Right lobe of liver (tissue), 6 donors: ENCODE measurements at regions not wholly inside any gene's neighbourhood (a gene's known extent, or its start where the extent isn't known, plus 50 kb on each side); places are given as distances from the start of the nearest gene placed in this dataset.
"Not testable (repeated sequence)": the region's sequence is repeated elsewhere in the genome, so short reads cannot be mapped to it uniquely, and the experiment has no call there.

ENCODE experiments used
- ATAC-seq, 4 donors: fragments of 200-7000 bp; cut with Tn5 transposase; one replicate each; pipeline ENCODE4 v1.9.1; 2020; ENCODE audit warnings: mild to moderate bottlenecking in 4 of 4, moderate library complexity in 4 of 4
- DNase-seq, 3 donors: peaks; one replicate each; pipeline ENCODE4 v3.0.0-alpha.2; 2020
- H3K27ac ChIP-seq, 3 donors: fragments of 200-600 bp; one replicate each; pipeline ENCODE4 v1.8.0; 2022
- H3K27me3 ChIP-seq, 2 donors: fragments of 200-600 bp; one replicate each; pipeline ENCODE4 v1.8.0; 2022
- H3K36me3 ChIP-seq, 4 donors: fragments of 200-600 bp; sonication (generic) in 1 of 4; one replicate each; pipeline versions ENCODE4 v1.5.1 to v1.8.0; 2017 to 2022; ENCODE audit warnings: control low read depth in 1 of 4
- H3K4me1 ChIP-seq, 4 donors: fragments of 200-600 bp; sonication (generic) in 1 of 4; one replicate each; pipeline versions ENCODE4 v1.5.1 to v1.8.0; 2017 to 2022; ENCODE audit warnings: control low read depth in 1 of 4
- H3K4me3 ChIP-seq, 3 donors: fragments of 200-600 bp; one replicate each; pipeline ENCODE4 v1.8.0; 2022
- H3K9me3 ChIP-seq, 4 donors: fragments of 200-600 bp; sonication (generic) in 1 of 4; one replicate each; pipeline versions ENCODE4 v1.5.1 to v1.8.0; 2017 to 2022; ENCODE audit warnings: control low read depth in 1 of 4
- CTCF ChIP-seq, 4 donors: fragments of 200-600 bp in 3 of 4; fragments of 450-650 bp in 1 of 4; IDR thresholded peaks; one replicate each; pipeline versions ENCODE4 v1.5.1 to v1.8.0; 2016 to 2022; ENCODE audit warnings: antibody characterized with exemption in 4 of 4, mild to moderate bottlenecking in 2 of 4
- POLR2A ChIP-seq: fragments of 450-650 bp; IDR thresholded peaks from one replicate; pipeline ENCODE4 v1.6.1; 2017; ENCODE audit warnings: antibody characterized with exemption, mild to moderate bottlenecking
- WGBS: methylation state at CpG from one replicate; pipeline ENCODE4 v1.1.6; 2018; ENCODE audit warnings: low coverage, low lambda C conversion rate; ENCODE audit not compliant: insufficient coverage; ENCODE audit errors: missing lambda C conversion rate; 5-methylcytosine and 5-hydroxymethylcytosine counted together
- intact Hi-C, 2 donors: fragments of 100-400 bp; cut with DNase I; formaldehyde crosslinking; loops; one replicate each; pipeline versions ENCODE4 v1.11.2 to v1.14.1; 2022
- donor health status: DM: no; HTN: yes; CAD: no.
- donor health status: DM: no; HTN: no; CAD: no.
- donor health status: DM: no; HTN: no; CAD: no.
- donor health status: DM: no; HTN: yes; CAD: no.
- donor health status: DM: no; HTN: yes; CAD: no.

GRCh38 chr4:49221209-49221608, 235.1 kb downstream of the CWH43 start:
- Histone ChIP-seq H3K27ac (no peak overlapping the region), H3K36me3 (no peaks in the 10 kb centered on the region), H3K9me3 (no peaks in the 10 kb centered on the region), H3K4me1 (no peaks in the 10 kb centered on the region), H3K4me3 (no peak overlapping the region), H3K27me3 (no peaks in the 10 kb centered on the region)
- intact Hi-C loops: no loop called here
- DNase-seq (no peak), ATAC-seq (no peak)
- 30% methylated on average over 4 of the region's 4 CpGs for WGBS
- no peak for TF ChIP-seq POLR2A
- no peak for TF ChIP-seq CTCF (IDR thresholded peaks at IDR 0.05)

- H3K27ac ChIP-seq, H3K4me3 ChIP-seq, intact Hi-C loops, DNase-seq, H3K9me3 ChIP-seq, H3K36me3 ChIP-seq, H3K4me1 ChIP-seq, H3K27me3 ChIP-seq, ATAC-seq: not testable (repeated sequence)
- WGBS: 50% methylated on average over 1 of the region's 1 CpG
These were observed 236.7 kb downstream of the CWH43 start for GRCh38 chr4:49222810-49223209.

DNA sequence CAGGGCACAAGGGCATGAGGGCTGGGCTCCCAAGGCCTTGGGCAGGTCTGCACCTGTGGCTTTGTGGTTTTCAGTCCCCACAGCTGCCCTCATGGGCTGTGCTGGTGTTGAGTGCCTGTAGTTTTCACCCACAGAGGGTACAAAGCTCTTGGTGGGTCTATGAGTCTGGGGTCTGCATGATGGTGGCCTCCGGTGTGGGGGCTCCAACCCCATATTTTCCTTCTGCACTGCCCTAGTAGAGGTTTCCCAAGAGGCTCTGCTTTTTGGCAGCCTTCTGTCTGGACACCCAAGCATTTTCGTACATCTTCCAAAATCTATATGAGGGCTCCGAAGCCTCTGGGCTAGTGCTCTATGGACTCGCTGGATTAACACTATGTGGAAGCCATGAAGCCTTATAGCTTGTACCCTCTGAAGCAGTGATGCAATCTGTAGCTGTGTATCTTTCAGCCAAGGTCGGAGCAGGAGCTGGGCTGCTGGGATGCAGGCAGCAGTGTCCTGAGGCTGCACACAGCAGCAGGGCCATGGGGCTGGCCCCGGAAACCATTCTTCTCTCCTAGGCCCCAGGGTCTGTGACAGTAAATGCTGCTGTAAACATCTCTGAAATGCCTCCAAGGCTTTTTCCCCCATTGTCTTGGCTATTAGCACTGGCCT, 240.3 kb downstream of the CWH43 start:
- H3K9me3 ChIP-seq, DNase-seq, intact Hi-C loops, H3K4me1 ChIP-seq, H3K36me3 ChIP-seq, H3K4me3 ChIP-seq, H3K27me3 ChIP-seq, ATAC-seq, H3K27ac ChIP-seq: not testable (repeated sequence)
- WGBS: 41% methylated on average over 6 of the region's 6 CpGs

DNA sequence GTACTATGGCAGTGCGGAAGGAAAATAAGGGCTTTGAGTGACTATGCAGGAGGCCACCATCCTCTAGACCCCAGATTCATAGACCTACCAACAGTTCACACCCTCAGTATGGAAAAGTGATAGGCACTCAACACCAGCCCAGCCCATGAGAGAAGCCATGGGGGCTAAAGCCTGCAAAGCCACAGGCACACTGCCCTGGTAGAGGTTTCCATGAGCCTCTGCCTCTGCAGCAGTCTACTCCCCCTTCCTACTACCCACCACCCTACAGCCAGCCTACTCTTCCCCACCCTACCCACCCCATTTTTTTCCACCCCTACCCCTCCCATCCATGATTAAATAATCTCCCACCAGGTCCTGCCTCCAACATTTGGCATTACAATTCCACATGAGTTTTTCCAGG, 241.9 kb downstream of the CWH43 start:
- ATAC-seq, H3K4me1 ChIP-seq, DNase-seq, H3K9me3 ChIP-seq, H3K27me3 ChIP-seq, H3K27ac ChIP-seq, H3K4me3 ChIP-seq, intact Hi-C loops, H3K36me3 ChIP-seq: not testable (repeated sequence)
- 89% methylated on average over 1 of the region's 1 CpG for WGBS

DNA sequence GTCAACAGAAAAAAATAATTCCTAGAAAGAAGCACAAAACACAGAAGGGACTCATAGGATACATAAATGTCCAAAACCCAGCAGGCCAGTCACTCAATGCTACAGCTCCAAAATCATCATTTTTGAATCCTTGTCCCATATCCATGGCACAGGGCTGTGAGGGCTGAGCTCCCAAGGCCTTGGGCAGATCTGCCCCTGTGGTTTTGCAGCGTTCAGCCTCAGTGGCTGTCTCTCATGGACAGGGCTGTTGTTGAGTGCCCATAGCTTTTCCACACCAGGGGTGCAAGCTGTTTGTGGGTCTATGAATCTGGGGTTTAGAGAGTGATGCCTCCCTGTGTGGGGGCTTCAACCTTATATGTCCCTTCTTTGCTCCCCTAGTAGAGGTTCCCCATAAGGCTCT, 243.2 kb downstream of the CWH43 start:
- WGBS: 12% methylated on average over 1 of the region's 1 CpG
- H3K27ac ChIP-seq, ATAC-seq, H3K4me1 ChIP-seq, intact Hi-C loops, DNase-seq, H3K27me3 ChIP-seq, H3K36me3 ChIP-seq, H3K4me3 ChIP-seq, H3K9me3 ChIP-seq: not testable (repeated sequence)

DNA sequence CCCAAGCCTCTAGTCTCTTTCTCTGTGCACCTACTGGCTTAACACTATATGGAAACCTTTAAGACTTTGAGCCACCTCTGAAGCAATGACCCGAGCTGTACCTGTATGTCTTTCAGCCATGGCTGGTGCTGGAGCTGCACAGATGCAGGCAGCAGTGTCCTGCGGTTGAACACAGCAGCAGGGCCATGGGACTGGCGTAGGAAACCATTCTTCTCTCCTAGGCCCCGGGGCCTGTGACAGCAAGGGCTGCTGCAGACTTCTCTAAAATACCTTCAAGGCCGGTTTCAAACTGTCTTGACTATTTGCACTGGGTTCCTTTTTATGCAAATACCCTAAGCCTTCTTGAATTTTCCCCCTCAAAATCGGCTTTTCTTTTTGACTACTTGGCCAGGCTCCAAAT, 243.6 kb downstream of the CWH43 start:
- H3K36me3 ChIP-seq, intact Hi-C loops, H3K4me1 ChIP-seq, DNase-seq, H3K4me3 ChIP-seq, ATAC-seq, H3K27me3 ChIP-seq, H3K9me3 ChIP-seq, H3K27ac ChIP-seq: not testable (repeated sequence)
- 30% methylated on average over 6 of the region's 6 CpGs for WGBS

DNA sequence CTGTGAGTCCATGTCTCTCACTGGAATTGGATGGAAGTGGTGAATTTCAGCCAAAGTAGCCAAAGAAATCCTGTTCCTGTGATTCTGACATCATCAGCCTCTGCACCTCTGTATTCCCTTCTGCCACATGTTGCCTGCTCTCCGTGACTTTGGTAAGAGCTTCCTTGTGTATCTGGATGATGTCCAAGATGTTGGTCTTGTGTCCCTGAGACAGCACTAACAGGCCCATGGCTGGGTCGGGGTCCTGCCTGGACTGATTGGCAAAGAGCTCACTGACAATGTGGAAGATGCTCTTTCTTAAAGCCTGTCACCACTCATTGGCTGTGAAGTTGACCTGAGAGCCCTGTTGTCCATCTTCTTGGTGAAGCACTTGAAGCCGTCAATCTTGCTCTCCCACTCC, 247.3 kb downstream of the CWH43 start:
- H3K27ac ChIP-seq: not testable (repeated sequence)

GRCh38 chr4:49233749-49234148, 247.7 kb downstream of the CWH43 start:
- 23% methylated on average over 1 of the region's 1 CpG for WGBS

More for the DNA sequence above, 247.3 kb downstream of the CWH43 start:
- intact Hi-C loops, H3K36me3 ChIP-seq, H3K4me3 ChIP-seq, H3K27me3 ChIP-seq, ATAC-seq, DNase-seq, H3K4me1 ChIP-seq, H3K9me3 ChIP-seq: not testable (repeated sequence)
- 19% methylated on average over 2 of the region's 3 CpGs for WGBS

DNA sequence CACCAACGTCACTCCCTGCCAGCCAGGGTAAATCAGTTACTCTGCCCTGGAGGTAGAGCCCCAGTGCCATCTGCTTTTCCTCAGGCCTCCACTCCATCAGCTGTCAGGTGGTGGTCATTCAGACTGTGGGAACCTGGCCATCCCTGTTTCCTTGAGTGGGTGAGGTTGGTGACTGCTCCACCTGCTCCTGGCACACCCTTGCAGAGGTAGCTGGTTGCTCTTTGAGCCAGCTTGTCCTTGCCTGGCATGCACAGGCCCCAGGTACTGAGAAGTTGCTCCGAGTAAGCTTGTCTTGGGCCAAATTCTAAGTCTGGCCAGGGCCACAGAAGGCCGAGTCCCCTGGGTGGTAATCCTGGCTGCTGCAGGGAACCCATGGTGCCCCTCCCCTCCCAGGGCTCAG, 248.3 kb downstream of the CWH43 start:
- WGBS: 0% methylated on average over 2 of the region's 3 CpGs
- H3K36me3 ChIP-seq, DNase-seq, ATAC-seq, H3K4me3 ChIP-seq, H3K27ac ChIP-seq, intact Hi-C loops, H3K4me1 ChIP-seq, H3K27me3 ChIP-seq, H3K9me3 ChIP-seq: not testable (repeated sequence)

More at GRCh38 chr4:49233749-49234148, 247.7 kb downstream of the CWH43 start:
- H3K27me3 ChIP-seq, H3K4me3 ChIP-seq, ATAC-seq, H3K9me3 ChIP-seq, H3K4me1 ChIP-seq, DNase-seq, H3K27ac ChIP-seq, H3K36me3 ChIP-seq, intact Hi-C loops: not testable (repeated sequence)

- H3K36me3 ChIP-seq, ATAC-seq, H3K4me3 ChIP-seq, H3K27me3 ChIP-seq, H3K4me1 ChIP-seq, DNase-seq, H3K27ac ChIP-seq, intact Hi-C loops, H3K9me3 ChIP-seq: not testable (repeated sequence)
- 68% methylated on average over 5 of the region's 8 CpGs for WGBS
These were observed 249.5 kb downstream of the CWH43 start for GRCh38 chr4:49235413-49236160.
